ENCODE measurements at regions not wholly inside any gene's neighbourhood (a gene's known extent, or its start where the extent isn't known, plus 50 kb on each side); places are given as distances from the start of the nearest gene placed in this dataset.
A peak's percentile ranks its signal among the peaks of the same experiment; 100 is the strongest.

GRCh38 chr4:170672381-170672965 lies 582.7 kb upstream of the AADAT start:
- H3K27ac ChIP-seq: peak overlapping the region; percentile 7
- DNase-seq (ENCODE audit: low read depth, low spot score): no peak

GRCh38 chr4:170671171-170671570 lies 581.4 kb upstream of the AADAT start:
- no peak for DNase-seq (ENCODE audit: low read depth, low spot score)
- no peak overlapping the region for H3K27ac ChIP-seq

- H3K27ac ChIP-seq: no peak overlapping the region
- no peak for DNase-seq (ENCODE audit: low read depth, low spot score)
Observed at GRCh38 chr4:170667814-170668213, 578.1 kb upstream of the AADAT start.

GRCh38 chr4:170666909-170667308 lies 577.2 kb upstream of the AADAT start:
- H3K27ac ChIP-seq: no peak overlapping the region
- DNase-seq (ENCODE audit: low read depth, low spot score): no peak

- no peak for DNase-seq (ENCODE audit: low read depth, low spot score)
- no peak overlapping the region for H3K27ac ChIP-seq
Observed at GRCh38 chr4:170662250-170662649, 572.5 kb upstream of the AADAT start.

- no peak overlapping the region for H3K27ac ChIP-seq
- no peak for DNase-seq (ENCODE audit: low read depth, low spot score)
Observed at GRCh38 chr4:170657761-170658160, 568.0 kb upstream of the AADAT start.

GRCh38 chr4:170656506-170656905 lies 566.8 kb upstream of the AADAT start:
- DNase-seq (ENCODE audit: low read depth, low spot score): no peak
- no peak overlapping the region for H3K27ac ChIP-seq

GRCh38 chr4:170652571-170652970 lies 562.8 kb upstream of the AADAT start:
- no peak overlapping the region for H3K27ac ChIP-seq

GRCh38 chr4:170651786-170652185 lies 562.0 kb upstream of the AADAT start:
- no peak overlapping the region for H3K27ac ChIP-seq
- no peak for DNase-seq (ENCODE audit: low read depth, low spot score)

More at GRCh38 chr4:170652571-170652970, 562.8 kb upstream of the AADAT start:
- DNase-seq (ENCODE audit: low read depth, low spot score): no peak

GRCh38 chr4:170627418-170627817 lies 537.7 kb upstream of the AADAT start:
- no peak for DNase-seq (ENCODE audit: low read depth, low spot score)
- H3K27ac ChIP-seq: no peak overlapping the region

- H3K27ac ChIP-seq: no peak overlapping the region
- DNase-seq (ENCODE audit: low read depth, low spot score): no peak
Observed at GRCh38 chr4:170623899-170624298, 534.1 kb upstream of the AADAT start.

GRCh38 chr4:170610434-170610833 lies 520.7 kb upstream of the AADAT start:
- DNase-seq (ENCODE audit: low read depth, low spot score): no peak
- H3K27ac ChIP-seq: no peak overlapping the region

GRCh38 chr4:170599894-170600293 lies 510.1 kb upstream of the AADAT start:
- DNase-seq (ENCODE audit: low read depth, low spot score): no peak
- H3K27ac ChIP-seq: no peak overlapping the region

- no peak for DNase-seq (ENCODE audit: low read depth, low spot score)
- no peak overlapping the region for H3K27ac ChIP-seq
Observed at GRCh38 chr4:170591076-170591475, 501.3 kb upstream of the AADAT start.

GRCh38 chr4:170589597-170590191 lies 499.9 kb upstream of the AADAT start:
- DNase-seq (ENCODE audit: low read depth, low spot score): peak; percentile 8
- H3K27ac ChIP-seq: no peak overlapping the region

- no peak for DNase-seq (ENCODE audit: low read depth, low spot score)
- no peak overlapping the region for H3K27ac ChIP-seq
Observed at GRCh38 chr4:170581969-170582368, 492.2 kb upstream of the AADAT start.

GRCh38 chr4:170581322-170581721 lies 491.6 kb upstream of the AADAT start:
- H3K27ac ChIP-seq: no peak overlapping the region
- DNase-seq (ENCODE audit: low read depth, low spot score): no peak

GRCh38 chr4:170580651-170581050 lies 490.9 kb upstream of the AADAT start:
- H3K27ac ChIP-seq: no peak overlapping the region
- DNase-seq (ENCODE audit: low read depth, low spot score): no peak

- no peak for DNase-seq (ENCODE audit: low read depth, low spot score)
- H3K27ac ChIP-seq: no peak overlapping the region
Observed at GRCh38 chr4:170538821-170539473, 449.2 kb upstream of the AADAT start.

- no peak for DNase-seq (ENCODE audit: low read depth, low spot score)
- H3K27ac ChIP-seq: no peak overlapping the region
Observed at GRCh38 chr4:170529748-170530722, 440.3 kb upstream of the AADAT start.

- no peak for DNase-seq (ENCODE audit: low read depth, low spot score)
- H3K27ac ChIP-seq: no peak overlapping the region
Observed at GRCh38 chr4:170526471-170526870, 436.7 kb upstream of the AADAT start.

Data from epithelial cell of prostate (primary cell).